Heart left ventricle (tissue), 13 donors: ENCODE measurements at regions not wholly inside any gene's neighbourhood (a gene's known extent, or its start where the extent isn't known, plus 50 kb on each side); places are given as distances from the start of the nearest gene placed in this dataset.

ENCODE experiments used
- POLR2A ChIP-seq, 2 donors: fragments of 450-650 bp; IDR thresholded peaks; one replicate each; pipeline ENCODE4 v1.6.1; 2017; ENCODE audit warnings: antibody characterized with exemption in 2 of 2, mild to moderate bottlenecking in 2 of 2, moderate library complexity in 2 of 2
- TF ChIP-seq, protein P1 (sequence below), 12 donors: fragments of 200-600 bp; sonication (generic) in 4 of 12; IDR thresholded peaks; one replicate each; pipeline versions ENCODE4 v1.5.0 to v1.8.0; 2018 to 2022; ENCODE audit warnings: antibody characterized with exemption in 12 of 12, mild to moderate bottlenecking in 5 of 12
- donor health status: ischemic (EF 13 %, LVEDD 7.1; RV severe dilation, severe dysfunction).
- donor health status: DM: no; HTN: yes; CAD: no.
- donor health status: DM: no; HTN: no; CAD: no.
- donor health status: ischemic (EF 25% LVEDD 6.9; RV normal size, moderate dysfunction).
- donor health status: ischemic (EF 25% LVEDD 5.7; RV mildly dilated, moderate dysfunction).
- donor health status: ischemic (EF 35%, LVEDD 5.7; RV mildly dilated, moderate dysfunction).
- donor health status: nonischemic (EF 11% LVEDD 7.7; RV severe dilation, severe dysfunction).
- donor health status: DM: yes; HTN: yes; CAD: no.
- donor health status: PGD.
- donor health status: ischemic (EF 29% LVEDD 5.4; RV normal size, mild dysfunction).
- donor health status: nonischemic (EF 23%, LVEDD 6.1; RV moderate dilation, normal function).

- TF ChIP-seq, protein P1, sequence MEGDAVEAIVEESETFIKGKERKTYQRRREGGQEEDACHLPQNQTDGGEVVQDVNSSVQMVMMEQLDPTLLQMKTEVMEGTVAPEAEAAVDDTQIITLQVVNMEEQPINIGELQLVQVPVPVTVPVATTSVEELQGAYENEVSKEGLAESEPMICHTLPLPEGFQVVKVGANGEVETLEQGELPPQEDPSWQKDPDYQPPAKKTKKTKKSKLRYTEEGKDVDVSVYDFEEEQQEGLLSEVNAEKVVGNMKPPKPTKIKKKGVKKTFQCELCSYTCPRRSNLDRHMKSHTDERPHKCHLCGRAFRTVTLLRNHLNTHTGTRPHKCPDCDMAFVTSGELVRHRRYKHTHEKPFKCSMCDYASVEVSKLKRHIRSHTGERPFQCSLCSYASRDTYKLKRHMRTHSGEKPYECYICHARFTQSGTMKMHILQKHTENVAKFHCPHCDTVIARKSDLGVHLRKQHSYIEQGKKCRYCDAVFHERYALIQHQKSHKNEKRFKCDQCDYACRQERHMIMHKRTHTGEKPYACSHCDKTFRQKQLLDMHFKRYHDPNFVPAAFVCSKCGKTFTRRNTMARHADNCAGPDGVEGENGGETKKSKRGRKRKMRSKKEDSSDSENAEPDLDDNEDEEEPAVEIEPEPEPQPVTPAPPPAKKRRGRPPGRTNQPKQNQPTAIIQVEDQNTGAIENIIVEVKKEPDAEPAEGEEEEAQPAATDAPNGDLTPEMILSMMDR (IDR thresholded peaks at IDR 0.05): no peak
- TF ChIP-seq POLR2A (IDR thresholded peaks at IDR 0.05): no peak
These were observed 253.2 kb upstream of the CENPE start for GRCh38 chr4:103451341-103451740.
